GM12873 (cell line): ENCODE measurements at regions not wholly inside any gene's neighbourhood (a gene's known extent, or its start where the extent isn't known, plus 50 kb on each side); places are given as distances from the start of the nearest gene placed in this dataset.

Source experiments
- TF ChIP-seq, protein P1 (sequence below): IDR thresholded peaks from 2 replicates; pipeline ENCODE4 v1.5.1; 2012; ENCODE audit warnings: low read depth, mild to moderate bottlenecking, moderate library complexity, low read length, control low read depth; ENCODE audit not compliant: insufficient read depth; ENCODE audit errors: missing control alignments

DNA sequence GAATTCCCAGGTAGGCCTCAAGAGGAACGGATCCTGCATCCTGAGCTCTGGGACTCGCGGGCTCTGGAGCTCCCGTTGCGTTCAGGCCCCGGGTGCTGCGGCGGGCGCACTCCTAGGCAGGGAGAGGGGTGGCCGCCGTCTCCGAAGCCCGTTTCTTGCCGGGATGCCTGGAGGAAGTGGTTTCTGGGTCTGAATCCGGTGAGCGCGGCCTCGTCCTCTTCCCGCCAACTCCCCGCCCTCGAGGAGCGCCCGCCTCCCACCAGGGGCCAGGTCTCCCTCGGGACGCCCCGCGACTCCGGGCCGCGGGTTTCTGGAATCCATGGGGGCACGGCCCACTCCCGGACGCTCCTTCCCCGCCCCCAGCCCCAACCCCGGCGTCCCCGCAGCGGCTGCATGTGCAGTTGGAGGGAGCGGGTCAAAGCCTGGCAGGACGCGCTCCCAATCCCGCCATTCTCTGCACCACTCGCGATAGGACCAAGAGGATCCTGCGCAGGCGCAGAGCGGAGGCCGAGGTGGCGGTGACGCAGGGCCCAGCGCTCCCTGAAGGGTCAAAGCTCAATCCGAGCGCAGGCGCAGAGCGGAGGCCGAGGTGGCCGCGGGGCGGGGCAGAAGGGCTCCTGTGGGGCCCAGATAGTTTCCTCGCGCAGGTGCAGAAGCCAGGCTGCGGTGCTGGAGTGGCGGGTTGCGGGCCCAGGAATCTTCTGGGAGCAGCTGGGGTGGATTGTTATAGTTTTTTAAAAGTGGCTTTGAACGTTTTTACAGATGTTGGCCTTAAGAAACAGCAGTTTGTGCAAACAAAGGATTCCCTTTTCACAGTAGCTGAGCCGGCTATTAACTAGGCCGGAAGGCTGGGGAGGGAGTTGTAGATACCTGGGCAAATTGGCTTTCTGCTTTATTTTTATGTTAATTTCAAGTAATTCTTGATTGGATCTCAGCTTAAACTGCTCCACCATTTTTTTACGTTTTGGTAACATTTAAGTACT lies 796.4 kb downstream of the AACS start:
- TF ChIP-seq, protein P1, sequence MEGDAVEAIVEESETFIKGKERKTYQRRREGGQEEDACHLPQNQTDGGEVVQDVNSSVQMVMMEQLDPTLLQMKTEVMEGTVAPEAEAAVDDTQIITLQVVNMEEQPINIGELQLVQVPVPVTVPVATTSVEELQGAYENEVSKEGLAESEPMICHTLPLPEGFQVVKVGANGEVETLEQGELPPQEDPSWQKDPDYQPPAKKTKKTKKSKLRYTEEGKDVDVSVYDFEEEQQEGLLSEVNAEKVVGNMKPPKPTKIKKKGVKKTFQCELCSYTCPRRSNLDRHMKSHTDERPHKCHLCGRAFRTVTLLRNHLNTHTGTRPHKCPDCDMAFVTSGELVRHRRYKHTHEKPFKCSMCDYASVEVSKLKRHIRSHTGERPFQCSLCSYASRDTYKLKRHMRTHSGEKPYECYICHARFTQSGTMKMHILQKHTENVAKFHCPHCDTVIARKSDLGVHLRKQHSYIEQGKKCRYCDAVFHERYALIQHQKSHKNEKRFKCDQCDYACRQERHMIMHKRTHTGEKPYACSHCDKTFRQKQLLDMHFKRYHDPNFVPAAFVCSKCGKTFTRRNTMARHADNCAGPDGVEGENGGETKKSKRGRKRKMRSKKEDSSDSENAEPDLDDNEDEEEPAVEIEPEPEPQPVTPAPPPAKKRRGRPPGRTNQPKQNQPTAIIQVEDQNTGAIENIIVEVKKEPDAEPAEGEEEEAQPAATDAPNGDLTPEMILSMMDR = no peak

DNA sequence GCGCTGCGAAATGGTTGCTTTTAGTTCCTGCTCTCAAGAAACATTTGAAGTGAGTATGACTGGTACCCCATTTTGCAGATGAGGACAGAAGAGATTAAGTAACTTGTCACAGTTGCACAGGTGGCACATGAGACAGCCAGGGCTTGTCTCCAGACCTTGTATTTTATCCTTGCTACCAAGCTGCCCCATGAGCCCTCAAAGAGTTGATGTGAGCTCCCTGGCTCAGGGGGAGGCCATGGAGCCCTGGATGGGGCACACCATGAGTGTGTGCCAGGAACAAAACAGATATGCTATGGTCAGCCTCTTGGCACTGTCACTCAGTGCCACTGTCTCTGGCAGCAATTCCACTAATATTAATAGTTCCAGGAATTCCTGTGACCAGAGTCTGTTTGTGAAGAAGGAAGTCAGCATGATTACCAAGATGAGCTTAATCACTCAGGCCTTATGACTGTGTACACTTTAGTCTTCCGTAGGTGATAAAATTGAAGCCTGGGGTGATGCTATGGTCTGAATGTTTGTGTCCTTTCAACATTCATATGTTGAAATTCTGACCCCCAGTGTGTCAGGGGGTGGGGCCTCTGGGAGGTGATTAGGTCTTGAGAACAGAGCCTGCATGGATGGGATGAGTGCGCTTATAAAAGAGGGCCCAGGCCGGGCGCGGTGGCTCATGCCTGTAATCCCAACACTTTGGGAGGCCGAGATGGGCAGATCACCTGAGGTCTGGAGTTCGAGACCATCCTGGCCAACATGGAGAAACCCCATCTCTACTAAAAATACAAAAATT lies 806.8 kb downstream of the AACS start:
- TF ChIP-seq, protein P1 = no peak

DNA sequence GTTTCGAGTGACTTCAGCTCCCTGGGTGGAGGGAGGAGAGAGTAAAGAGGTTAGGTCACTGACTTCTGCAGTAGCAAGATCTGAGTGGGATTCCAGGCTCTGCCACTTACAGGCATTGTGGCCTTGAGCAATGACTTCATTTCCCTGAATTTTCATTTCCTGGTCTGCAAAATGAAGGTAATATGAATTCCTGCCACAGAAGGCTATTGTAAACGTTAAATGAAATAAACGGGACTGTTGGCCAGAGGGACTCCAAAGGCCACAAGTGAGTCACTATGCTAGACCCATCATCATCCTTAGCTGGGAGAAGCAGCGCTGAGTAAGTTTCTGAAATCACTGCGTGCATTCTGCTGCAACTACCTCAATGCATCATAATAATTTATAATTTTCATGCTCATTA lies 807.8 kb downstream of the AACS start:
- TF ChIP-seq, protein P1 = no peak

DNA sequence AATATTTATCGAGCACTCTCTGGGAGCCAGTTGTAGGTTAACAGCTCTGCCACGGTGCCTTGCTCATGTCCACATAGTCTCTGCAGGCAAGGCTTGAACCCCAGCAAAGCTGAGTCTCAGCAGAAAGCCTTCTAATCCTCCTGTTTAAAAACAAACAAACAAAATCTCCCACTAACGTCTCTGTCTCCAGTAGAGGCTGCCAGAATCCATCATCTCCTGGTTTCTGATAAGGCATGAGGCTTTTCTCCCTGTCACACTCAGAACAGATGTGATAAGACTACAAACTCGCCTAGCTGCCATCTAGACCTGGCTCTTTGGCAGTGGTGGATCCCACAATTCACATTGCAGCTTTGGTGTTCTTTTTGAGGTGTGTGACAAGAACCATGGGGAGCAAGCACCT lies 813.2 kb downstream of the AACS start:
- TF ChIP-seq, protein P1 = no peak

DNA sequence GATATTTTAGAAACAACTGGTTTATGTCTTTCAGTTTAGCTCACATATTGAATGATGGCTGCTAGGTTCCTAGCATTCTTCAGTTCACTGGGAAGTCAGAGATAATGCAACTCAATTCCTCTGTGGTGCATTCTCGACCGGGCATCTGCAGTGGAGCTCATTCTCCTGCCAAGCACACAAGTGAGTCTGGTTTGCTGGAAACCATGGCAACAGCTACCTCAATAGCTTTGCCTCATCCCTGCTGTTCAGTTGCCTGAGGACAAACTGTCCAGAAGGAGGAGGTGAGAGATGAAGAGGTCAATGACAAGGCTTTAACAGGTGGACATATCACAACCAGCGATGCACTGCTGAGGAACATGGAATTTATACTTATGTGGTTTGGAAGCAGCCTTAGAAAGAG lies 816.9 kb downstream of the AACS start:
- TF ChIP-seq, protein P1 = no peak

DNA sequence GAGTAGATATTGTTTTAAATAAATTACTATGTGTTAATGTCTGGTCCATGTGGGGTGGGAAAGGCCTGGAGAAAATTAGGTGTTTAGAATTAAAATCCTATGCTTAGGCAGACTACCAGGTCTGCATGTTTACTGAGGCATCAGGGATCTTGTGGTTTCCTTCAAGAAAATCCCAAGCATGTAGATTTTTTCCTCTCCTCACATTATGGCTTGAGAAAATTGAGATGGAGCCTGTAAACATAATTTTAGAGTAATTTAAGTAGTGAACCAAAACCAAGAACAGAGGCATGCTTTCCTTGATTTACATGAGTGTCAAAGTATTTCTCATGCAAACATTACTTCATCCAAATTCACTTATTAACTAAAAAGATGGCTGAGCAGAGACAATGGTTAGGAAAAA lies 823.7 kb downstream of the AACS start:
- TF ChIP-seq, protein P1 = no peak

DNA sequence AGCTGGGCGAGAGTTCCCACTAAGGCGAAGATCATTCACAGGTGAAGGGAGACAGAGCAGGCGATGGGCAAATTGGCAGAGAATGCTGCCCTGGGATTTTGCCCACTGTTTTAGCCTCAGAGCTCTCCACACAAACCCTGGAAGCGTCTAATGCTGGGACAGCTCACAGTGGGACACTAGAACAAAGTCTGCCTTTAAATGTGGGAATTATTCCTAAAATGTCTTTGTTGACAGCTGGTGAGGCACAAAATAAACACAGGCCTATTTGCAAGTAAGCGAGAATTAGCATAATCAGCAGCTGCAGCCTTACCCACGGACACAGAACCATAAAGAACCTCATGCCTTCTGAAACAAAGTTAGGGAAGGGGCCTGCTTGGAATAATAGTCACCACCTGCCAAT lies 824.5 kb downstream of the AACS start:
- TF ChIP-seq, protein P1 = no peak
